ENCODE measurements at regions not wholly inside any gene's neighbourhood (a gene's known extent, or its start where the extent isn't known, plus 50 kb on each side); places are given as distances from the start of the nearest gene placed in this dataset.
"Not testable (repeated sequence)": the region's sequence is repeated elsewhere in the genome, so short reads cannot be mapped to it uniquely, and the experiment has no call there.

DNA sequence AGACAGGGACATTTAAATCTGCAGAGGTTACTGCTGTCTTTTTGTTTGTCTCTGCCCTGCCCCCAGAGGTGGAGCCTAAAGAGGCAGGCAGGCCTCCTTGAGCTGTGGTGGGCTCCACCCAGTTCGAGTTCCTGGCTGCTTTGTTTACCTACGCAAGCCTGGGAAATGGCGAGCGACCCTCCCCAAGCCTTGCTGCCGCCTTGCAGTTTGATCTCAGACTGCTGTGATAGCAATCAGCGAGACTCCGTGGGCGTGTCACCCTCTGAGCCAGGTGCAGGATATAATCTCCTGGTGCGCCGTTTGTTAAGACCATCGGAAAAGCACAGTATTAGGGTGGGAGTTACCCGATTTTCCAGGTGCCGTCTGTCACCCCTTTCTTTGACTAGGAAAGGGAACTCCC is 93.3 kb downstream of the ANKRD30BL start:
- not testable (repeated sequence) for H3K4me3 ChIP-seq (ENCODE audit: low read depth, low read length); DNase-seq (ENCODE audit: extremely low spot score); H3K36me3 ChIP-seq (ENCODE audit: insufficient read depth); H3K27ac ChIP-seq (ENCODE audit: low read depth); H3K4me1 ChIP-seq (ENCODE audit: insufficient read depth)
- 89% methylated on average over 13 of the region's 13 CpGs for WGBS

- not testable (repeated sequence) for H3K4me1 ChIP-seq (ENCODE audit: insufficient read depth); H3K27ac ChIP-seq (ENCODE audit: low read depth); H3K4me3 ChIP-seq (ENCODE audit: low read depth, low read length); H3K36me3 ChIP-seq (ENCODE audit: insufficient read depth); DNase-seq (ENCODE audit: extremely low spot score)
- WGBS, result 81% methylated on average over 1 of the region's 2 CpGs
These were observed 96.4 kb downstream of the ANKRD30BL start for GRCh38 chr2:132065391-132065790.

- not testable (repeated sequence) for H3K27ac ChIP-seq (ENCODE audit: low read depth); DNase-seq (ENCODE audit: extremely low spot score); H3K36me3 ChIP-seq (ENCODE audit: insufficient read depth); H3K4me3 ChIP-seq (ENCODE audit: low read depth, low read length); H3K4me1 ChIP-seq (ENCODE audit: insufficient read depth)
- 49% methylated on average over 5 of the region's 5 CpGs for WGBS
These were observed 122.0 kb downstream of the ANKRD30BL start for GRCh38 chr2:132039609-132040236.

GRCh38 chr2:132038883-132039235 is 122.9 kb downstream of the ANKRD30BL start:
- DNase-seq (ENCODE audit: extremely low spot score); H3K36me3 ChIP-seq (ENCODE audit: insufficient read depth); H3K27ac ChIP-seq (ENCODE audit: low read depth); H3K4me1 ChIP-seq (ENCODE audit: insufficient read depth): not testable (repeated sequence)
- peak overlapping the region; percentile 61 for H3K4me3 ChIP-seq (ENCODE audit: low read depth, low read length)
- 0% methylated on average over 1 of the region's 1 CpG for WGBS

DNA sequence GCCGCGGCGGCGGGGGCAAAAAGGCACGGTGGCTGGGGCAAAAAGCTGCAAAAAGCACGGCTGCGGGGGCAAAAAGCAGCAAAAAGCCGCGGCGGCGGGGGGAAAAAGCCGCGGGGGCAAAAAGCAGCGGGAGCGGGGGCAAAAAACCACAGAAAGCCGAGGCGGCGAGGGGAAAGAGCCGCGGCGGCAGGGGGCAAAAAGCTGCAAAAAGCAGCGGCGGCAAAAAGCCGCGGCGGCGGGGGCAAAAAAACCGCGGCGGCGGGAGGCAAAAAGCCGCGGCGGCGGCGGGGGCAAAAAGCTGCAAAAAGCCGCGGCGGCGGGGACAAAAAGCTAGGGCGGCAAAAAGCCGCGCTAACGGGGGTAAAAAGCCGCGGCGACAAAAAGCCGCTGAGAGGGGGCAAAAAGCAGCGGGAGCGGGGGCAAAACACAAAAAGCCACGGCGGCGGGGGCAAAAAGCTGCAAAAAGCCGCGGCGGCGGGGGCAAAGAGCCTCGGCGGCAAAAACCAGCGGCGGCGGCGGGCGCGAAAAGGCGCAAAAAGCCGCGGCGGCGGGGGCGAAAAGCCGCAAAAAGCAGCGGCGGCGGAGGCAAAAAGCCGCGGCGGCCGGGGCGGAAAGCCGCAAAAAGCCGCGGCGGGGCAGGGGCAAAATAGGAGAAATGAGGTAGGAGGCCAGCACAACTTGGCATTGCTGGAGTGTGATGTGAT is 123.4 kb downstream of the ANKRD30BL start:
- no peaks in the 10 kb centered on the region for H3K4me1 ChIP-seq (ENCODE audit: insufficient read depth)
- H3K36me3 ChIP-seq (ENCODE audit: insufficient read depth), result no peaks in the 10 kb centered on the region
- 2% methylated on average over 84 of the region's 84 CpGs for WGBS
- H3K4me3 ChIP-seq (ENCODE audit: low read depth, low read length), result peak overlapping the region; percentile 61
- DNase-seq (ENCODE audit: extremely low spot score), result no peak
- peak overlapping the region; percentile 59 for H3K27ac ChIP-seq (ENCODE audit: low read depth)

DNA sequence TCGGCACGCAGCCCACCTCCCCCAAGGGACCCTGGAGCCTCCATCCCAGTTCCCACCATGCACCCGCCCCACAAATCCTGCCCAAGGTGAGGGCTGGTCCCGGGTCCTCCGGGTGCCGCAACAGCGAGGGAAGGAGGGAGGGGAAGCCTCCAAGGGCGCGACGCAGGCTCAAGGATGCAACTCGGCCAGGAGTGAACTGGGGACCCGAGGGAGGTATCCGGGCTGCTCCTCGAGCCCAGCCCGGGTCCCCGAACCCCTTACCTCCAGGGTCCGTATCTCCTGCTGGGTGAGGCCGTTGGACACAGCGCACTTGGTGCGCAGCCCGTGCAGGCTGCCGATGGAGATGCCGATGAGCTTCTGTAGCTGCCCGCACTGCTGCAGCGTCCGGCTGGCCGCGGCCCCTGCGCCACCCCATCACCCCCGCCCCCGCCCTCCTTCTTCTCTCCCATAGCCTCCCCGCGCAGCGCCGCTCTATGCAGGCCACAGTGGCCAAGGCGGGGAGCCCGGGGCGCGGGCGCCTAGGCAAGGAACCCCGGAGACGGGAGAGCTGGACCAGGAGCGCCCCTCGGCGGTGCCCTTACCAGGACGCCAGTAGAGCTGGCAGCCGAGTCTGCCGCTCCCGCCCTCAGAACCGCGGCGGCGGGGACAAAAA is 124.1 kb downstream of the ANKRD30BL start:
- H3K4me1 ChIP-seq (ENCODE audit: insufficient read depth), result no peaks in the 10 kb centered on the region
- peak overlapping the region; percentile 47 for H3K27ac ChIP-seq (ENCODE audit: low read depth)
- H3K4me3 ChIP-seq (ENCODE audit: low read depth, low read length), result peak overlapping the region; percentile 61
- no peaks in the 10 kb centered on the region for H3K36me3 ChIP-seq (ENCODE audit: insufficient read depth)
- no peak for DNase-seq (ENCODE audit: extremely low spot score)
- WGBS, result 5% methylated on average over 53 of the region's 53 CpGs

GRCh38 chr2:132034646-132035045 is 127.1 kb downstream of the ANKRD30BL start:
- DNase-seq (ENCODE audit: extremely low spot score), result no peak
- Histone ChIP-seq H3K4me3 (ENCODE audit: low read depth, low read length) (no peak overlapping the region), H3K36me3 (ENCODE audit: insufficient read depth) (no peaks in the 10 kb centered on the region), H3K4me1 (ENCODE audit: insufficient read depth) (no peaks in the 10 kb centered on the region), H3K27ac (ENCODE audit: low read depth) (no peak overlapping the region)
- WGBS, result 86% methylated on average over 2 of the region's 2 CpGs

- WGBS, result 79% methylated on average over 2 of the region's 2 CpGs
- Histone ChIP-seq H3K4me1 (ENCODE audit: insufficient read depth) (no peaks in the 10 kb centered on the region), H3K27ac (ENCODE audit: low read depth) (no peak overlapping the region), H3K36me3 (ENCODE audit: insufficient read depth) (no peaks in the 10 kb centered on the region), H3K4me3 (ENCODE audit: low read depth, low read length) (no peak overlapping the region)
- no peak for DNase-seq (ENCODE audit: extremely low spot score)
These were observed 127.8 kb downstream of the ANKRD30BL start for GRCh38 chr2:132033949-132034348.

DNA sequence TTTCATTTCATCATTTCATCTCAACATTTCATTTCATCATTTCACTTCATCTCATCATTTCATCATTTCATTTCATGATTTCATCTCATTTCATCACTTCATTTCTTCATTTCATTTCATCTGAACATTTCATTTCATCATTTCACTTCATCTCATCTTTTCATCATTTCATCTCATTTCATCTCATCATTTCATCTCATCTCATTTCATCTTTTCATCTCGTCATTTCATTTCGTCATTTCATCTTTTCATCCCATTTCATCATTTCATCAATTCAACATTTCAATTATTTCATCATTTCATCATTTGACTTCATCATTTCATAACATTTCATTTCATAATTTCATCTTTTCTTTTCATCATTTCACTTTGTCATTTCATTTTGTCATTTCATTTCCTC is 128.4 kb downstream of the ANKRD30BL start:
- H3K4me3 ChIP-seq (ENCODE audit: low read depth, low read length), result no peak overlapping the region
- no peak for DNase-seq (ENCODE audit: extremely low spot score)
- WGBS, result 82% methylated on average over 2 of the region's 2 CpGs
- no peak overlapping the region for H3K27ac ChIP-seq (ENCODE audit: low read depth)
- H3K4me1 ChIP-seq (ENCODE audit: insufficient read depth), result no peaks in the 10 kb centered on the region
- no peaks in the 10 kb centered on the region for H3K36me3 ChIP-seq (ENCODE audit: insufficient read depth)

- H3K27ac ChIP-seq (ENCODE audit: low read depth); DNase-seq (ENCODE audit: extremely low spot score); H3K4me1 ChIP-seq (ENCODE audit: insufficient read depth); H3K36me3 ChIP-seq (ENCODE audit: insufficient read depth); H3K4me3 ChIP-seq (ENCODE audit: low read depth, low read length): not testable (repeated sequence)
- 54% methylated on average over 1 of the region's 1 CpG for WGBS
These were observed 149.7 kb downstream of the ANKRD30BL start for GRCh38 chr2:132012046-132012445.

- Histone ChIP-seq H3K27ac (ENCODE audit: low read depth) (no peak overlapping the region), H3K4me3 (ENCODE audit: low read depth, low read length) (peak overlapping the region; percentile 42), H3K4me1 (ENCODE audit: insufficient read depth) (no peaks in the 10 kb centered on the region), H3K36me3 (ENCODE audit: insufficient read depth) (no peaks in the 10 kb centered on the region)
- no peak for DNase-seq (ENCODE audit: extremely low spot score)
- 2% methylated on average over 56 of the region's 56 CpGs for WGBS
These were observed 151.8 kb downstream of the ANKRD30BL start for GRCh38 chr2:132009874-132010521.

DNA sequence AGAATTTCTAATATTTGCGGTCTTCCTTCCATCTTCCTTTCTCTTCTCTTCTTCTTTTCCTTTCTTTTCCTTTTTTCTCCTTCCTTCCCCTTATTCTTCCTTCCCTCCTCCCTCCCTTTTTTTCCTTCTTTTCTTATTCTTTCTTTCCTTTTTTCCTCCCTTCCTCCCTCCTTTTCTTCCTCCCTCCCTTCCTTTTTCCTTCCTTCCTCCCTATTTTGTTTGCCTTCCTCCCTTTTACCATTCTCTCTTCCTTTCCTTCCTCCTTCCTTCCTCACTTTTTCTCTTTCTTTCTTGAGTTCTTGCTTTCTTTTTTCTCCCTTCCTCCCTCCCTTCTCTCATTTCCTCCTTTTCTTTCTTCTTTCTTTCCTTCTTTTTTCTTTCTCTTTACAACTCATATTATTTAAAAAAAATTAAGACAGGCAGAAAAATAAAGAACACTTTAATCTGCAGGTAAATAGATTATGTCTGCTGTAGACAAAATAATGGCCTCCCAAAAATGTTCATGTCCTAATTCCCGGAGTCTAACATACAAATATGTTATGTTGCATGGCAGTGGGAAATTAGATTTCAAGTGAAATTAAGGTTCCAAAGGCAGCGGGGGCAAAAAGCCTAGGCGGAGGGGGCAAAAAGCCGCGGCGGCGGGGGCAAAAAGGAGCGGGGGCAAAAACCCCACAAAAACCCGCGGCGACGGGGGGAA is 152.4 kb downstream of the ANKRD30BL start:
- Histone ChIP-seq H3K36me3 (ENCODE audit: insufficient read depth) (no peaks in the 10 kb centered on the region), H3K4me3 (ENCODE audit: low read depth, low read length) (peak overlapping the region; percentile 42), H3K27ac (ENCODE audit: low read depth) (no peak overlapping the region), H3K4me1 (ENCODE audit: insufficient read depth) (no peaks in the 10 kb centered on the region)
- 12% methylated on average over 13 of the region's 13 CpGs for WGBS
- DNase-seq (ENCODE audit: extremely low spot score), result no peak

DNA sequence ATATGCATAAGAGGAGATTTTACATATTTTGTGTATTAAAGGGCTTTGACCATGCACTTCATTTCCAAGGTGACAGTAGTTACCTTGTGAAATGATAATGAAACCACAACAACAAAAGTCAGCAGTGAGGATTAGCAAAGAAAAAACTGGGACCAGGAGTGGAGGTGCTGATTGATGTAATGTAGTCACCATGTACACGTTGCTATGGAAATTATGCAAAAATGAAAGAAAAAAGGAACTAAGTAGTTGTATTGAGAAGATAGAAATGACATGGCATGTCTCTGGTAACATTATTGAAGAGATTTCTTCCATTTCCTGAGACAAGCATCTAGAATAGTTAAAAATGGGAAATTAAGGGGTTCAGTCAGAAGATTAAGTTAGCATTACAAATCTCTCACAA is 171.0 kb downstream of the ANKRD30BL start:
- 30% methylated on average over 1 of the region's 1 CpG for WGBS
- H3K36me3 ChIP-seq (ENCODE audit: insufficient read depth); DNase-seq (ENCODE audit: extremely low spot score); H3K4me3 ChIP-seq (ENCODE audit: low read depth, low read length); H3K27ac ChIP-seq (ENCODE audit: low read depth); H3K4me1 ChIP-seq (ENCODE audit: insufficient read depth): not testable (repeated sequence)
